HFF-Myc (cell line): ENCODE measurements at regions not wholly inside any gene's neighbourhood (a gene's known extent, or its start where the extent isn't known, plus 50 kb on each side); places are given as distances from the start of the nearest gene placed in this dataset.

Experiments
- DNase-seq: peaks from one replicate; pipeline ENCODE4 v3.0.0-alpha.2; 2011; ENCODE audit warnings: low read depth; ENCODE audit errors: extremely low read depth
- H3K4me3 ChIP-seq: replicated peaks from 2 replicates; pipeline ENCODE4 v1.5.1; 2011; ENCODE audit warnings: low read depth, mild to moderate bottlenecking, control low read depth, low read length
- TF ChIP-seq, protein P1 (sequence below): IDR thresholded peaks from 2 replicates; pipeline ENCODE4 v1.5.1; 2012; ENCODE audit warnings: mild to moderate bottlenecking, low read depth, low read length, control low read depth; ENCODE audit errors: missing control alignments

DNA sequence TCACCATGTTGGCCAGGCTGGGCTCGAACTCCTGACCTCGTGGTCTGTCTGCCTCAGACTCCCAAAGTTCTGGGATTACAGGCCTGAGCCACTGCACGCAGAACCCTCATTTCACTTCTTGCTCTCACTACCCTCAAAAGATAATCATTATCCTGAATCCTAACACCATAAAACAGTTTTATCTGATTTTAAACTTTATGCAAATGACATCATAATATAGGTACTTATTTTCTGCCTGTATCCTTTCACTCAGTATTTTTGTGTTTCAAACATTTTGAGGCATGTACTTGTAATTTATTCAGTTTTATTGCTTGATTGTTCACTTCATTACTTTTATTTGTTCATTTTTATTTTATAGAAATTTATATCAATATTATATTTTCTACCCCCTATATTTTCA, 719.2 kb upstream of the ARRDC3 start:
- TF ChIP-seq, protein P1, sequence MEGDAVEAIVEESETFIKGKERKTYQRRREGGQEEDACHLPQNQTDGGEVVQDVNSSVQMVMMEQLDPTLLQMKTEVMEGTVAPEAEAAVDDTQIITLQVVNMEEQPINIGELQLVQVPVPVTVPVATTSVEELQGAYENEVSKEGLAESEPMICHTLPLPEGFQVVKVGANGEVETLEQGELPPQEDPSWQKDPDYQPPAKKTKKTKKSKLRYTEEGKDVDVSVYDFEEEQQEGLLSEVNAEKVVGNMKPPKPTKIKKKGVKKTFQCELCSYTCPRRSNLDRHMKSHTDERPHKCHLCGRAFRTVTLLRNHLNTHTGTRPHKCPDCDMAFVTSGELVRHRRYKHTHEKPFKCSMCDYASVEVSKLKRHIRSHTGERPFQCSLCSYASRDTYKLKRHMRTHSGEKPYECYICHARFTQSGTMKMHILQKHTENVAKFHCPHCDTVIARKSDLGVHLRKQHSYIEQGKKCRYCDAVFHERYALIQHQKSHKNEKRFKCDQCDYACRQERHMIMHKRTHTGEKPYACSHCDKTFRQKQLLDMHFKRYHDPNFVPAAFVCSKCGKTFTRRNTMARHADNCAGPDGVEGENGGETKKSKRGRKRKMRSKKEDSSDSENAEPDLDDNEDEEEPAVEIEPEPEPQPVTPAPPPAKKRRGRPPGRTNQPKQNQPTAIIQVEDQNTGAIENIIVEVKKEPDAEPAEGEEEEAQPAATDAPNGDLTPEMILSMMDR = no peak
- H3K4me3 ChIP-seq = no peak overlapping the region
- DNase-seq = no peak

DNA sequence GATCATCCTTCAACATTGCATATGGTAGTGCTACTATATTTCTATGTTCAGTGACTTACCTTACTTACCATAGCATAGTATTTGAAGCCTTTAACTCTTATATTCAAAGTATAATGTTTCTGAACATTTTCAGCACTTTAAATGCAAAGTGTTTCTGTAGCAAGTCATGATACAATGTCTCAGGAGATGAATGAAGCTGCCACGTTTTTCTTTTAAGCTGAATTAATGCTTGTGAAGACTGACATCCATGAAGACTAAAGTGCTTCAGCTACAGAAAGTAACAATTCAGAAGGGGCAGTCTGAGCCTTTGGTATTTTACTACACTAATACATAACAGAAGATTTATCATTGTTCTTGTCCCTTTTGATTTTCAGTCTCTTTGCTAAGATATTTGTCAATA, 709.1 kb upstream of the ARRDC3 start:
- no peak overlapping the region for H3K4me3 ChIP-seq
- DNase-seq = no peak
- TF ChIP-seq, protein P1 = no peak

DNA sequence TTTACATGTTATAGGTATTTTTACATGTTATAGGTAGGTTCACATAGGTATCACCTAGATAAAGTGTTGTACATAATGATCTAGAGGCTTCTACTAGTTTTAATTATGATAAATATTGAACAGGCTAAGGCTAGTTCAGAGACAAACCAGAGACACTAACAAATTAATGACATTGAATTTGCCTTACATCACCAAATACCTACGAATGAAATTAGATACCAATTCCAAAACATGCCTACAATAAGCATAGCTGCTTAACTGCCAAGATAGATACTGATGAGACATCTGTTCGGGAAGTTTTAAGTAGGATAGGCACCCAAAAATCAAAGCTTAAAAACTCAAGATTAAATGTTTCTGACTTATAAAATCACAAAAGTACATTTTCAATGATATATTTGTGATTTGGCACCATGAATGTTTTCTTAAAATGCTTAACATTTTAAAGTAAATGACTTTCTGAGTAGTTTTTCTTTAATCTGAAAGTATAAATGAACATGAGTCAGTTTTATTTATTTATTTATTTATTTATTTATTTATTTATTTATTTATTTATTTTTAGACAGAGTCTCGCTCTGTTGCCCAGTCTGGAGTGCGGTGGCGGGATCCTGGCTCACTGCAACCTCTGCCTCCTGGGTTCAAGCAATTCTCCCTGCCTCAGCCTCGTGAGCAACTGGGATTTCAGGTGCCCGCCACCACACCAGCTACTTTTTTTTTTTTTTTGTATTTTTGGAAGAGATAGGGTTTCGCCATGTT, 703.1 kb upstream of the ARRDC3 start:
- no peak overlapping the region for H3K4me3 ChIP-seq
- no peak for DNase-seq
- TF ChIP-seq, protein P1 = no peak

DNA sequence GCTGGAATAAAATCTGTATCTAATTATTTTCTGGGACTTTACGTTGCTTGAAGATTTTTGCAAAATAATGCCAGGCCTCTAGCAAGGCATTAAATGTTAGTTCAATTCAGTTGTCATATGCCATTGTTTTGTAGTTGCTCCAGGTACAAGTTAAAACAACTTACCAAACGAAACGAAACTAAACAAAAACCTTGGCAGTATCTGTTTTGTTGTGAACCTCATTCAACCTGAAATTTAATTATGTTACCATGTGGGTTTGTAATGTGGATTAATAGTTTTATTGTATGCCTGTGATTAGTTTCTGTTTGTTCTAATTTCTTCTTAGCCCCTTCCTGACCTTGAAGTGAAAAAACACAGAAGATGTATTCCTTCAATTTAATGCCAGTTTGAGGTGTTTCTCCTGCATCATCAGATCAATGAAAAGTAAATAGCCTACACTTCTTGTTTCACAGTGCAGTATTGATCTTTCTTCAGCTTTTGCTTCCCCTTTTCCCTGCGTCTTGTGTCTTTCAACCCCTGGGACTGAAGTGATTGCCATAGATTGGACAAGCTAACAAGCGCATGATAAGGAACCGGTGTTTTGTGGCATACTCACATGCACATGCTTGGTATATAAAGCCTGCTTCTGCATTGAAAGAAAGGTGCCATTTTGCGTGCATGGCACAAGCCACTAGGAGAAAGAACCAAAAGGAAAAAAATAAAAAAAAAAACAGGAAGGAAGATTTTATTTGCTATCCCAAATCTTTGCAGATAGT, 699.0 kb upstream of the ARRDC3 start:
- TF ChIP-seq, protein P1 = no peak
- H3K4me3 ChIP-seq = no peak overlapping the region
- no peak for DNase-seq

DNA sequence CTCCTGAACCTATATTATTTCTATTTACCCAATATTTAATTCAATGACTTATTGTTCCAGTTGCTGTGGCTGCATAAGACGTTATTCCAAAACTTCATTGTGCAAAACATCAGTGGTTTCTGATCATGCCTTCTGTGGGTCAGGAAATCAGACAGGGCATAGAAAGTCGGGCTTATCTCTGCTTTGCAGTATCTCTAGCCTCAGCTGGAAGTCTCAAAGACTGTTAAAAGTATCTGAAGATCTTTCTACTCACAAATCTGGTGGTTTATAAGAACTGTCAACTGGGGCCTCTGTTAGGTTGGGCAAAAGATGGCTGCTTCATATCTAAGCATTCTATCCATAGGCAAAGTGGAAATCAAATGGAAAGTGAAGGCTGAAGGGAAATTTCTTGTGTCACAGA, 687.7 kb upstream of the ARRDC3 start:
- TF ChIP-seq, protein P1 = no peak
- no peak for DNase-seq
- no peak overlapping the region for H3K4me3 ChIP-seq

DNA sequence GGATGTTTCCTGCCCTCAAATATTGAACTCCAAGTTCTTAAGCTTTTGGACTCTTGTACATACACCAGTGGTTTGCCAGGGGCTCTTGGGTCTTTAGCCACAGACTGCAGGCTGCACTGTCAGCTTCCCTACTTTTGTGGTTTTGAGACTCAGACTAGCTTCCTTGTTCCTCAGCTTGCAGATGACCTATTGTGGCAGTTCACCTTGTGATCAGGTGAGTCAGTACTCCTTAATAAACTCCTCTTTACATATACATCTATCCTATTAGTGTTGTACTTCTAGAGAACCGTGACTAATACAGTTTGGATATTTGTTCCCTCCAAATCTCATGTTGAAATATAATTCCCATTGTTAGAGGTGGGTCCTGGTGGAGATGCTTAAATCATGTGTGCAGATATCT, 681.9 kb upstream of the ARRDC3 start:
- no peak overlapping the region for H3K4me3 ChIP-seq
- no peak for DNase-seq
- TF ChIP-seq, protein P1 = no peak

DNA sequence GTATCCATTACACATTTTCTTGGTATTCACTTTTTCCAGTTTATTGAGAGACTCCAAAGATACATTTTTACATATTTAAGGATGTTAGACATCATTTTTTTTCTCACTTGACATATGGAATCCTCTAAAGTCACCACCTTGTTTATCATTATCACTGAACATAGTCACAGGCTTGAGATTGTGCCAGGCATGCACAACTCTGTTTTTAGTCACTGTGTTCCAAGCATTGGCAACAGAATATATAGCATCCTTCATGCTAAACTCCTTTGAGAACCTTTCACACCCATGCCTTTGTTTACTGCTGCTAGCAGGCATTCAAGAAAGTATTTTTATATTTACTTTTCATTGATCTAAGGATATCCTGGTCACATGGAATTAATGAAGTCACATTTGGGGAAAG, 668.6 kb upstream of the ARRDC3 start:
- no peak overlapping the region for H3K4me3 ChIP-seq
- TF ChIP-seq, protein P1 = no peak
- no peak for DNase-seq
